HG03139 (cell line): ENCODE measurements at regions not wholly inside any gene's neighbourhood (a gene's known extent, or its start where the extent isn't known, plus 50 kb on each side); places are given as distances from the start of the nearest gene placed in this dataset.
"Not testable (repeated sequence)": the region's sequence is repeated elsewhere in the genome, so short reads cannot be mapped to it uniquely, and the experiment has no call there.

ENCODE experiments used
- ATAC-seq: cut with Tn5 transposase; IDR thresholded peaks from one replicate; pipeline ENCODE4 v1.9.1; 2021; ENCODE audit not compliant: unreplicated experiment

- ATAC-seq, result no peak
Observed at GRCh38 chr13:111658145-111659100, 338.0 kb downstream of the TEX29 start.

DNA sequence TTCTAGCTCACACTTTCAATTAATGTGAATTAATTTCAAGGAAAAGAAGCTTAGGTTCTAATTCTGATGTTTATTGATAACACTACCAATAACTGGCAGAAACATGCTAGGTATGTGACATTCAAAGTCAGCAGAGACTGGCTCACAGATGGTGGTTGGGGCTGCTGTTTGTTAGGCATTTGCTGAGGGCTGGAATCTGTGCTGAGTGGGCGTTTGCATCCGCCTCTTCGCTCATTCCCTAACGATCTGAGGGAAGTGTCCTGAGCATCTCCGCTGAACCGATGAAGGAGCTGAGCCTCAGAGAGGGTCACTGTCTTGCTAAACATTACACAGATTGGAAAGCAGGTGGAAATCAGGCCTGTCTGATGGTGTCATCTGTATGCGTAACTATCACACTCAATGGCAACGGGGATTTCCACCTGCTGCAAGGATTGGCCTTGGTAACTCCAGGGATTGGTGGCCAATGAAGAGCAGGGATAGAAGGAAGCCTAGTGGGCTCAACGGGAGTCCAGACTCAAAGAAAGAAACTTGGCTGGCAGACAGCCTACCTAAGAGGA is 338.9 kb downstream of the TEX29 start:
- no peak for ATAC-seq

DNA sequence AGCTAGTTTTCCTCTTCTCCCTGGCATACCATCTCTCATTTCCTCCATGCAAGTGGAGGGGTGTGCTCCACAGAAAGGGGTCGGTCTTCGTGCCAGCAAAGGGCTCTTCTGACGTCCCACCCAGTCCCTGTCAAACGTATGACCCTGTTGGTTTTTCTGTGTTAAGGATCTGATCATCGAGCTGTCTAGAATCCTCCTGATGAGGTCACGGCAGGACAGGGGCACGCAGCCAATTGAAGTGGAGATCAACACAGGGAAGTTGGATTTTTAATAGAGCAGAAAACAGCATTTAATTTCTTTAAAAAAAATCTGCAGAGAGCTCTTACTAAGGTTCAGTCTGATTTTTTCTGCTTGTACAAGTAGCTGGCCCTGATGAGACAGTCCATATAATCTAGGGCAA is 339.4 kb downstream of the TEX29 start:
- ATAC-seq, result no peak

DNA sequence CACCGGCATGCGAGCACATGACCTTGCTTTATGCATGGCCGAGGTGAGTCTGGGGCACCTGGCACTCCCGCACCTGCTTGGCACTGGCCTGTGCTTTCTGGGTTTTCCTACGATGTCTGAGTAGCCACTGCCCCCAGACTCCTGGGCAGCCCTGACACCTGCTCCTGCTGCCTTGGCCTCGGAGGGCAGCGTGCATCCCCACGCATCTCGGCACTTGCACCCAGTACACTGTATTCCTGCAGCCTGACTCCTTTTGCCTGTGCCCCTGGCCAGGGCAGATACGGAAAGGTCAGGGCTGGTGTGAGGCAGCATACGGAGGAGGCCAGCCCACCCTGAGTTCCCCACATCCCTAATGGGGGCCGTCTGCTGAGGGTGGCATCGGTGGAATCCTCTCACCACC is 340.6 kb downstream of the TEX29 start:
- ATAC-seq, result no peak

DNA sequence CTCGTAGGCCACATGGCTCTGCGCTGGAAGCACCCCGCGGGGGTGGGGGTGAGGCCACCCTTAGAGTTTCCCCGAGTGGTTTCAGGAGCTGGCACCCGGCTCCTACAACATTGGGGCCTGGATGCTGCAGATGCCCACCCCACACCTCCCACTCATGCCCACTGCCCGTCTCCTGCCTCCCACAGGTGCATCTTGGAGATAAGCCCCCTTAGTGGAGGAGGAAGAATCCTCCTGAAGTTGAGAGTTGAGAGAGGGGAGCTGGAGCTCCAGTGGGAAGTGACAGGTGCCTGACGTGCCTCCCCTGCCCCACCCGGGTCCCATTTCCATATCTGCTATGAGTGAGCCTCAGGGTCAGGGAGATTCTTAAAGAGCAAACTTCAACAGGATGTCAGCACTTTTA is 341.3 kb downstream of the TEX29 start:
- ATAC-seq, result no peak

DNA sequence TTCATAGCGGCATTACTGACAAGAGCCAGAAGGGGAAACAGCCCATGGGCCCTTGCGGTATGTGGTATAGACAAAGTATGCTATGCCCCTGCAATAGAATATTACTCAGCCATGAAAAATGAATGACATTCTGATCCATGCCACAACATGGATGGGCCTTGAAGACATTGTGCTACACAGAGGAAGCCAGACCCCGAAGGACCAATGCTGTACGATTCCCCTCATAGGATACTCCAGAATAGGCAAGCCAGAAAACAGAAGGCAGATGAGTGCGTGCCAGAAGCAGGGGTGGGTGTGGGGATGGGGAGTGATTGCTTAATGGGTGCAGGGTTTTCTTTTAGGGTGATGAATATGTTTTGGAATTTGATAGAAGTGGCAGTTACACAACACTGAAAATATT is 342.0 kb downstream of the TEX29 start:
- no peak for ATAC-seq

DNA sequence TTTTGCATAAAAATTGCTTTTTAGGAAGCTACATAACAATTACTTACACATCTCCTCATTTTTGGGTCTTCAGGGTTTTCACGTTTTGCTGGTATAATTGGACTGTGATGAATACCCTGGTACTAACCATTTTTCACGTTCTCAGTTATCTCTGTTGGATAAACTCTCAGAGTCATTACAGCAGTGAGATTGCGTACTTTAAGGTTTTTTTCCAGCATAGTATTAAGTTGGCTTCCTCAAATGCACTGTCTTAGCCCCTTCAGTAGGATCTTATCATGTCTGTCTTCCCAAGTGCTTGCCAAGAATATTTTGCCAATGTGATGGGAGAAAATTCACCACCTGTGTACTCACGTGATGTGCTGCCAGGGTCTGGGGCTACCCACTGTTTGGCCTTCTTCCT is 342.5 kb downstream of the TEX29 start:
- ATAC-seq, result no peak

DNA sequence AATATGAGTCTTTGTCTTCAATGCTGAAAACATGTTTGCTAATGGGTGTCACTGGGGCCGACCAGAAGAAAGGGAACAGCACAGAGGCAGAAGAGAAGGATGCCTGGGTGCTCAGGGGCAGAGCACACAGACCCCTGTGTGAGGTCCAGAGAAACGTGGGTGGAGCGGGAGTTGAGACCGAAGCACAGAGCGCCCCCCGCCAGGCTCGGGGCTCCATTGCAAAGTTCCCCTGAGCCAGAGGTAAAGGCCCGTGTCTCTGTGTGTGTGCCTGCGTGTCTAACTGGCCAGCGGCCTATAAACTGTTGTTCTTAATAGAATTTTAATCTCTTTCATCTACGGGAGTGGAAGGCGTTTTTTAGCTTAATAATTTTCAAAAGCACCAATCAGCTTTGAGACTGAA is 343.1 kb downstream of the TEX29 start:
- no peak for ATAC-seq

- no peak for ATAC-seq
Observed at GRCh38 chr13:111663953-111664421, 343.5 kb downstream of the TEX29 start.

DNA sequence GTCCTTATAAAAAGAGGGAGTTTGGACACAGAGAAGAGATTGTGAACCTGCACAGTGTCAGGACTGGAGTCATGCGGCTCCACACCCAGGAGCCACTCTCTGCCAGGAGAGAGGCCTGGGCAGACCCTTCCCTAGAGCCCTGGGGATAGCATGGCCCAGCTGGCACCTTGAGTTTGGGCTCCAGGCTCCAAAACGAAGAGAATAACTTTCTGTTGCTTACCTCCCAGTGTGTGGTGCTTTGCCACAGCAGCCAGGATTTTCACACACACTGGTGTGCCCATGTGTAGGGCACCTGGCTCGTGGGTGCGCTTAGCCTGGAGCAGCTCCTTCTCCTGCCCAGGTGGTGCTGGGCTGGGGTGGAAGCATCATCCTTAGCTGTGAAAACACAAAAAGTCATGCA is 344.3 kb downstream of the TEX29 start:
- ATAC-seq, result no peak

- ATAC-seq, result no peak
Observed at GRCh38 chr13:111665691-111666095, 345.3 kb downstream of the TEX29 start.

GRCh38 chr13:111666164-111666776 is 345.8 kb downstream of the TEX29 start:
- no peak for ATAC-seq

GRCh38 chr13:111667757-111668156 is 347.3 kb downstream of the TEX29 start:
- no peak for ATAC-seq

DNA sequence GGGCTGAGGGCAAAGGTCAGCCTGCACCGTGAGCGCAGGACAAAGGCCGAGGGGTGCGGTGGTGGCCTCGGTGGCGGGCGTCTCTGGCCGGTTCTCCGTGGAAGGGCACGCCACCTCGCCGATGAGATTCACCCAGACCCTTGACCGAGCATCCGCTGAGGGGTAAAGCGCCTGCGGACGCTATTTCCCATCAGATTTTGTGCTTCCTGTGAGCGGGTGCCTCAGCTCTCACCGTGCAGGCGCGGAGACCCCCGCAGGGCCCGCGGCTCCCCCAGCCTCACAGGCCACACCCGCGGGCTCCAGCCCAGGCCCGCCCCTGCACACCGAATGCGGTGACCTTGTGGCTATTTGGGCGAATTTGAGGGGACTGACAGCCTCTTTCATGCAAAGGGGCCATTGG is 348.0 kb downstream of the TEX29 start:
- no peak for ATAC-seq

DNA sequence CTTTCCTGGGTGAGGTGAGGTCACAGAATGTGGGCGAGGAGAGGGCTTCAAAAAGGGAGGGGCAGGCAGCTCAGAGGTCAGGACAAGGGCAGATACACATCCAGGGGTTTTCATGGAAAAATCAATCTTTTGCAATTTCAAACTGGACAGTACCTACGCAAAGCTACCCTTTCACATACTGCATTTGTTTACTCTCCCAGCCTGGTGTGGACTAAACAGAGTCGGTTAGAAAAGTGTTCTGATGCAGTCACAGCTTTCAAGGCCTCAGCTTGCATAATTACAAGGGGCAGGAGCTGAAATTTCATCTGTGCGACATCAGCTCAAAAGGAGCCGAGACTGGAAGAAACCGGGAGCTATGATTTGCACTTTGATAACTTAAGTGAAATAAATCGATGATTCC is 351.8 kb downstream of the TEX29 start:
- ATAC-seq, result not testable (repeated sequence)

- not testable (repeated sequence) for ATAC-seq
Observed at GRCh38 chr13:111678120-111678882, 357.9 kb downstream of the TEX29 start.

DNA sequence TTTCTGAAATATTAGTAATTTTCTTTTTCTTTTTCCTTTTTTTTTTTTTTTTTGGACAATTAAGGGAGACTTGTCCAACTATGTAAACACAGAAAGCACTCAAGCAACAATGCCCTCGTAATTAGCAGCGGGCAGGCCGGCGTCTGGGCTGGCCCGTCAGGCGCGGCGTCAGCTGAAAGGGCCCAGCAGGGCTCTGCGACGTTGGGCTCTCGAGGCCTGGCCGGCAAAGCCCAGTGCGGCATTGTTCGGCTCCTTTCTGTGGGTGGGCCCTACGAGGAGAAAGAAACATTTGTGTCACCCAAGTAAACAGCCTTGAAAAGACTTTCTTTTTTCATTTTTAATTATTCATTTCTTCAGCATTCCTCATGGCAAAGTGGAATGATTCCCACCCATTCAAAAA is 359.2 kb downstream of the TEX29 start:
- ATAC-seq, result not testable (repeated sequence)

DNA sequence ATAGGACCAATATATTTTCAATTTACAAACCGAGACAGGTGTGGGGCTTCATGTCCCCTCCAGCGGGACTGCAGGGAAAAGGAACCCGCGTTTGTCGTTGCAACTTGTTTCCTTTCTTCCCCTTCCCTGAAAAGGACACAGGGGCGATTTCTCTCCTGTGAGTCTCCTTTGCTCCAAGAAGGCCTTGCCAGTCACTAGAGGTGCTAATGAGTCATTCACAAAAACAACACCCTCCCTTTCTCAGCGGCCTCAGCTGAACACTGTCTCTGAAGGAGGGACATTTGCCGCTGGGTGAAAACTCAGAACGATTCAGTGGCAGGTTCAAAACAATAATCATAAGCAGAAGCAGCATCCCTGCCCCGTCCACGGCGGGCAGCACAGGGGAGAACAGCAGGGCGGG is 359.7 kb downstream of the TEX29 start:
- ATAC-seq, result not testable (repeated sequence)

DNA sequence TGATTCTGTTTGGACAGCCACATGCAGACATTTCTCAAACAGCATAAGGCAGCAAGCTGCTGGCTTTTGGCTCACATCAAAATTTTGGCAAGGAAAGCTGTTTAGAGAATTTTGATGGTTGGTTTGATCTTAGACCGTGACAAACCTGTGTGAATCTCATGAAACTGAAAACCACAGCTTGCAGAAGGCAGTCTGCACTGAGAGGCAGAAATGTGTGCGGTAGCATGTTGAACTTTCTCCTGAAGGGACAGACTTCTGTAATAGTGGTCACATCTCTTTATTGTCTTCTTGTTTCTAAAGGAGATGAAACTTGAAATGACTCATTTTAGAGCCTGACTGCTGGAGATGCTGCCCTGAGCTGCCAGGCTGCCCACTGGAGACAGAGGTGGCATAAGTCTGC is 371.6 kb downstream of the TEX29 start:
- ATAC-seq, result not testable (repeated sequence)

DNA sequence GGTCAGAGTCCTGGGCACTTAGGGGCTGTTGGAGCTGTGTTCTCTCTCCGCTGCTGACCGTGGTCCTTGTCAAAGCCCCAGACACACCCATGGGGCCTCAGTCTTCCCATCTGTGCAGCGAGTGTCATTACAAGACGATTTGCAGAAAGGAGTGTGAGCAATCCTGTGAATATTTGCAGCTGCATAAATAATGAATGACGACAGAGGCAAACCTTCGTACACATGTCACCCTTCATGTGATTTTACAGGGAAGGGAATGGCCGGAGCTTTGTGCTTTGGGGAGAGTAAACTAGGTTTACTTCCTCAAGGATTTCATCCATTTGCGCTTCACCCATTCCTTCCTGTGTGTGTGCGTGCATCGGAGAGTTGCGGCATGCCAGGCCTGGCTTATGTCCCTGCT is 370.8 kb upstream of the SOX1 start:
- ATAC-seq, result not testable (repeated sequence)

DNA sequence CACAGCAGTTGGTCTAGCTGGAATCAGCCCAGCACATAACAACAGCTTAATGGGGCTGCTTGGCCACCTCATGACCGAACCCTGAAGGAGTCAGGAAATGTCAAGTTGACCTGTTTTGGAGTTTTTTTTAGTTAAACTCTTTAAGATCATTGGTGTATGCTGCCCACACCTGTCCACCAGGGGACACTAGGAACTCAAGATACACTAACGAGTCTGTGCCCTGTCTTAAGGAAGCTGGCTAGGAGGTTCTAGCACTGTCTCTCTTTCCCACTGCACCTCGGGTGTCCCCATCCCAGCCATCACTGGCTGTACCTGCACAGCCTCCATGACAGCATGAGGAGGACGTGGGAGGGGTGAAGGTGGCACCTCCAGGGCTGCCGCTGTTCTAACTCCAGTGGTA is 364.9 kb upstream of the SOX1 start:
- not testable (repeated sequence) for ATAC-seq
